Activated naive CD4-positive, alpha-beta T cell (primary cell): ENCODE measurements at regions not wholly inside any gene's neighbourhood (a gene's known extent, or its start where the extent isn't known, plus 50 kb on each side); places are given as distances from the start of the nearest gene placed in this dataset.
A peak's percentile ranks its signal among the peaks of the same experiment; 100 is the strongest.

Experiments used
- DNase-seq, 4 experiments: peaks; one replicate each; lab custom pipeline; 2025; lab: John Stamatoyannopoulos, UW

GRCh38 chr20:21836346-21836745 is 130.9 kb downstream of the PAX1 start:
- DNase-seq = no peak

GRCh38 chr20:21835042-21835441 is 129.6 kb downstream of the PAX1 start:
- no peak for DNase-seq

DNA sequence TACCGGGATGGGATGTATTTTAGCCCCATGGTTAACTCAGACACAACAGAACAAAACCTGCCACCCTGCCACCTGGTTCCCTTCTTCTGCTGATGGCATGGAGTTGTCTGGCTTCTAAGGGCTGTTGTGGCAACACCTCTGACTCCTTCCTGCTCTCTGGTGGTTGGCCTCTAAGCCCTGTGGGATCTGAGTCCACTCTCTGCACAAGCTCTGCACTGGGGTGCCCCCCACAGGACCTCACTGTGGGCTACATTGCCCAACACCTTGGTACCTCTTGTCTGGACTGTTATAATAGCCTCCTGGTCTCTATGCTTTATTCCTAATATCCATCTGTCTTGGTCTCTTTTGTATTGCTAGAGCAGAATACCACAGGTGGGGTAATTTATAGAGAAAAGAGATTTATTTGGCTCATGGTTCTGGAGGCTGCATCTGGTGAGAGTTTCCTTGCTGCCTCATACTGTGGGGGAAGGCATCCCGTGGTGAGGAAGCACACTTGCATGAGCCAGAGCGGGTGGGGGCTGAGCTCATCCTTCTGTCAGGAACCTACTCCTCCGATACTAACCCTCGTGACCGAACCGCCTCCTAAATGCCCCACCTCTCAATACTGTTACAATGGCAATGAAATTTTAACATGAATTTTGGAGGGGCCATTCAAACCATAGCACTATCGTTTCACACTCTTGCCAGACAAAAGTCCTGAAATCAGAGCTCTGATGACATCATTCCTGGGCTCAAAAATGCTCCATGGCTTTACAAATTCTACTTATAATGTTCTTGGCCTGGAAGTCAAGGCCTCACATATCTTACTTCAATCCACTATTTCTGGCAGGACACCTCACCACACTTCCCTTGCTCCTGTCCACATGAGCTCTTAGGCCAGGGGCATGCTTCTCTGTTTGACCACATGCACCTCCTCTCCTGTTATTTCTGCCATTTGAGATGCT is 127.2 kb downstream of the PAX1 start:
- no peak for DNase-seq

DNA sequence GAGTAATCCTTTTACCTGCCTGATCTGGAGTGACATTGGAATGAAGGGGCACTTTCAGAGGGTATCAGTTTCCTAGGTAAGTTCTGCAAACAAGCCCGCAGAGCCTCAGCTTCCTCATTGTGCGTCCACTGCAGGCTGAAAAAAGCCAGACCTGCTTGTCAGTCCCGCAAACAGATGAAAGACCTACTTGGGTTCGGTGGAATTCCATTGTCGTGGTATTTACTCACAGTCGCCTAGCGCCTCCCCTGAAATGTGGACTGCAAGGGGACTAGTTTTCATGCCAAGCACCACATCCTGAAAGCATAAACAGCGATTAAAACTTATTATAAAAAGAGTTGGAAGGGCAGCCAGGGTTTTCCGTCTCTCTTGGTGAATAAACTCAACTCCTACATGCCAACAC is 121.5 kb downstream of the PAX1 start:
- DNase-seq = no peak

GRCh38 chr20:21821358-21821757 is 115.9 kb downstream of the PAX1 start:
- DNase-seq = no peak

- no peak for DNase-seq
These were observed 115.2 kb downstream of the PAX1 start for GRCh38 chr20:21820688-21821087.

GRCh38 chr20:21820045-21820444 is 114.6 kb downstream of the PAX1 start:
- DNase-seq = no peak

GRCh38 chr20:21812379-21812778 is 106.9 kb downstream of the PAX1 start:
- no peak for DNase-seq

DNA sequence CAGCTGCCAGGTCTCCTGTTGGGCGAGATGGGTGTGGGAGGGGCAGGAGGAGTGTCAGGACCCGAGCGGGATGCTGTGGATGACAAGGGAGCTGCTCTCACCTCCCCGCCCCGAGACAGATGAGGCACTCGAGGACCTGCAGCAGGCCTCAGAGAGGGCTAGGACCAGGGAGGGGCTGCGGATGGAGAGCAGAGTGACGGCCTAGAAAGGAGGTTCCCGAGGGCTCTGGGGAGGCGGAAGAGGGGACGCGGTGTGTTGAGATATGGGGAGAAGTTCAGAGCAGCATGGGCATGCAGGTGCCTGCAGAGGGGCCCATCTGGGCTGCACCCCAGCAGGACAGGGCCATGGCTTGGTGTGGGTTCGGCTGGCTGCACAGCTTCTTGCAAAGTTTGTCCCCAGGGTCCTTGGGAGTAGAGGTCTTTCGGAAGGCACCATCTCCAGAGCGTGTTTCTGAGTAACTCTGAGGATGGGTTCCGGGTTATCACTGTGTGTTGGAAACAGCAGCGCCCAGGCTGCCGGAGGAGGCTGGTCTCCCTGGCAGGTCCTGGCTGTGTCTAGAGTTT is 104.6 kb downstream of the PAX1 start:
- no peak for DNase-seq

GRCh38 chr20:21808863-21809664 is 103.6 kb downstream of the PAX1 start:
- DNase-seq = peak in 1 of 4 experiments; percentile 6

- DNase-seq = no peak
These were observed 102.7 kb downstream of the PAX1 start for GRCh38 chr20:21808139-21808538.

DNA sequence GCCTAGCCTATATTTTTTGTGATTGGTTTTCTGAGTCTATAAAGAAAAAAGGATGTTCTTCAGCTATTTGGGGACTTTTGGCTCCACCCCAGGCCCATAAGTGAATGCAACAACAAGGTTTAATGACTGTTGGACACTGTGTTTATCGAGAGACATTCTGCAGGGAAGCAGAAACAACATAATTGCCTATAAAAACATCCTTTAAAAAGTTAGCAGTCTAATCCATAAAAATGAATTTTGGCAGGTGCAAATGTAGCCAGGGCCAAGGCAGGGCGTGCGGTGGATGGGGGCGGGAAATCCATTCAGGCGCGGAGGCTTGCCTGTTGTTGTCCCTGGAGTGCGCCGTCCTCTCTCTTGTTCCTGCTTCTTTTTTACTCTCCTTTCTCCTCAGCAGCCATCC is 99.3 kb downstream of the PAX1 start:
- DNase-seq = no peak

- no peak for DNase-seq
These were observed 95.7 kb downstream of the PAX1 start for GRCh38 chr20:21801193-21801592.

DNA sequence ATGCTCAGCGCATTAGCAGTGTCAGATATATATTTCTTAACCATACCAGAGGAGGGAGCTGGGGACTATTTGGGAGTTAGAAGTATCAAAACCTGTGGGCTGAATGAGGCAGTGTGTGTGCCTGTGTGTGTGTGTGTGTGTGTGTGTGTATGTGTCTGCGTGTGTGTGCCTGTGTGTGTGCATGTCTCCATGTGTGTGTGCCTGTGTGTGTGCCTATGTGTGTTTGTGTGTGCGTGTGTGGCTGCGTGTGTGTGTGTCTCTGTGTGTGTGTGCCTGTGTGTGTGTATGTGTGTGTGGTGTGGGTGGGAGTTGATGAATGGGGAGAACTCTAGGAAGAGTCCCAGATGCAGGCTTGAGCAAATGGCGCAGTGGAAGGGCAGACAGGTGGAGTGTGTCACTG is 92.9 kb downstream of the PAX1 start:
- no peak for DNase-seq

GRCh38 chr20:21796059-21796458 is 90.6 kb downstream of the PAX1 start:
- no peak for DNase-seq

GRCh38 chr20:21788082-21788481 is 82.6 kb downstream of the PAX1 start:
- DNase-seq = no peak

DNA sequence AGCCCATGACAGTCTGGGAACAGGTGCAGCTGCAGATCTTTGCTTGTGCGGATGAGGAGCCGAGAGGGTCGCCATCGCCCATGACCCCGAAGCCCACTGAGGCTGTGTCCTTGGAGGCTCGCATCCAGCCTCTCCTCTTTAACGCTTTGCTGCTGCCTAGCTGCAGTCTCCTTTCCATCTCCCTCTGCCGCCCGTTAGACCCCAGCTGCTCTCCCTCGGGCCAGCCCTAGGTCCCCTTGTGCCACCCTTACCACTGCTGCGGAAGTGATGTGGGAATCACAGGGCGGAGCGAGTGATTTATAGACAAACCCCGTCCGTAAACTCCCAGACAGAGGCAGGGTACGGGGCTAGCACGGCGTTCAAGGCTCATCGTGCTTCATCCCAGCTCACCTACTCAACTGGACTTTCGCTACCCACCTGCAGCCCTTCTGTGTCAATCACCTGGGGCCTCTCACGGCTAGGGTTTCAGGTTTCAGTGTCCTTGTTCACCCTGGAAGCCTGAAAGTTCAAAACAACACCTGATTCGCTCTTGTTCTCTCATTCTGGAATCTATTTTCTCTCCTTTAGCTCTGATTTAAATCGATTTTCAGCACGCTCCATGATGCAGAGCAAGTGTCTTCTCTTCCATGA is 76.1 kb downstream of the PAX1 start:
- no peak for DNase-seq

DNA sequence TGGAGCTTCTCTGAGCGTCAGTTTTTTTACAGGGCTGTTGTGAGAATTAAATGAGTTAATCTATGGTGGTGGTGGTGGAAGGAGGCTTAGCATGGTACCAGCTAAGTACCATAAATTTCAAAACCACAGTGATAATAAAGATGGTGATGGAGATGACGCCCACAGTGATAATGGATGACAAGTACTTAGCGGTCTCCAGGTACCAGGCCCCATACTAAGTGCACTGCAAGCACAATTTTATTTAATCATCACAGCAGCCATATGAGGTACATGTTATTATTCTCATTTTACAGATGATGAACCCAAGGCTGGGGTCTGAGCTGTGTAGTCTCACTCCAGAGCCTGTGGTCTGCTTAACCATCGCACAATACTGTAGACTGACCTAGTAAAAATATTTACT is 75.1 kb downstream of the PAX1 start:
- DNase-seq = no peak
